HG03159 (cell line): ENCODE measurements at regions not wholly inside any gene's neighbourhood (a gene's known extent, or its start where the extent isn't known, plus 50 kb on each side); places are given as distances from the start of the nearest gene placed in this dataset.

Experiments used
- ATAC-seq: cut with Tn5 transposase; IDR thresholded peaks from one replicate; pipeline ENCODE4 v1.9.1; 2021; ENCODE audit warnings: mild to moderate bottlenecking, moderate library complexity; ENCODE audit not compliant: unreplicated experiment

DNA sequence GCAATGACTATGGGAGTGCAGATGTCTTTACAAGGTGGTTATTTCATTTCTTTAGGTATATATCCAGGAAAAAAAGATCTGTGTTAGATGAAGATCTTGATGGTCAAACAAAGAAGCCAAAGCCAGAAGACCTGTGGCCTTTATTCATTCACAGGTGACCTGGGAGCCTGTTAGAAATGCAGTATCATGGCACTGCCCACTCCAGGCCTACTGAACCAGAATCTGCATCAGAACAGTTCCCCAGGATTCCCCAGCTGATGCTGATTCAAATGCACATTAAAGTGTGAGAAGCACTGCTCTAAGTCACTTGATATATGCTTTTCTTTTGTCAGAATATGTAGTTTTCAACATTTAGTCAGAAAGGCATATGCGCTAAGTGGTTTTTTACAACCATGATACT lies 251.1 kb downstream of the IPMK start:
- no peak for ATAC-seq

DNA sequence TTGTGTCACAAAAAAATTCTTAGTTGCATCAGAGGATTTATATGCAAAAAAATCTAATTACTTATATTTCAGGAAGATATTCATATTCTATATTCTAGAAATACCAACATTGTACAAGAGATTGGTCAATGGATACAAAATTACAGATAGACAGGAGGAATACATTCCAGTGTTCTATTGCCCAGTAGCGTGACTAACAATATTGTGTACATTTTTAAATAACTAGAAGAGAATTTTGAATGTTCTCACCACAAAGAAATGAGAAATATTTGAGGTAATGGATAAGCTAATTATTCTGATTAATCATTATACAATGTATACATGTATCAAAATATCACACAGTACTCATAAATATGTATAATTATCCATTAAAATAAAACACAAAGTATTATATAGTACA lies 253.3 kb downstream of the IPMK start:
- ATAC-seq, result no peak

DNA sequence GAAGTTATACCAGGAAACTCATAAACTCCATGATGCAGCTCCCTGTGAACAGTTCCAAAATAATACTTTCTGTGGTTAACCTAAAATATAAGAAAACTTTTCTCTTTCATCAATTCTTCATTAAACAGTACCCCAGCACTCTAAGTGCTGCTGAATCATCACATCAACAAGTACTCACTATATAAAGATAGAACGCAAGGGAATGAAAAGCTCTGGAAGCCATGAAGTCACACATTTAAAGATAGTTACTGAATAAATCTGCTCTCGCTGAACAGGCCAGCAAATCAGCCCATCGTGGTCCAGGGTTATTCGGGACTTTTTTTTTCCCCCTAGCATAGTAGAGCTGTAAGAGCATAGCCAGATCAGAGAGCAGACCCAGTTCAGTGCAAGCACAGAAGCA lies 254.3 kb downstream of the IPMK start:
- no peak for ATAC-seq

- ATAC-seq, result no peak
Measured at GRCh38 chr10:58010073-58010702, 257.5 kb downstream of the IPMK start.

DNA sequence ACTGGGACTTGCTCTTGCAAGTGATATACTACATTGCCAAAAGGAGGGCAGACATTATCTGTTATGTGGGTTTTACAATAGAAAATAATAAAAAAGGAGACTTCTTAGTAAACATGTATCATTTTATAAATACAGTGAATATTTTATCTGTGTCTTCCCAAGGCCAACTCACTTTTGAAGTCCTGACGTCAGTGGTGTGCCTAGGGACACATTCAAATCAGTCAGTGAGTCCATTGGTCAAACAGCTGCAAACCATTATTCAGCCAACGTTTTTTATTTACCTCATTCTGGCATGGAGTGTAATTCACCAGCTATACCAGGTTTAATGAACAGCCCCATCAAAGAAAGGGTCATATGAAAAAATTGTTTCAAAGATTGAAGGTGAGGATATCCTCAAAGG lies 263.7 kb downstream of the IPMK start:
- ATAC-seq, result no peak

DNA sequence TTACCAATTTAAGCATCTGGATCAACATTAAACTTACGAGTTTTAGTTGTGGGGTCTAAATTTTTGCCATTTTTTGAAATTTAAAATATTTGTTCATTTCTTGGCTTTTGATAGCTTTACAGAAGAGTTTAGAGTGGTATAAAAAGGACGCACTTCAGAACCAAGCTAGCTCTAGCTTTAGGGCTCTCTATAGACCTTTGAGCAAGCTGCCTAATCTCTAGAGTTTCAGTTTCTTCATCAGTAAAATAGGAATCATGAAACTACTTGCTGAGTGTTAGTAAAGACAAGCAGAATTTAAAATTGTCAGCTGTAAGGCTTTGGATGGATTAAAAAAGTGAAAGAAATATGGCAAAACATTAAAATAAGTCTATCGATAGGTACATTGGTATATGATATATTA lies 266.5 kb downstream of the IPMK start:
- ATAC-seq, result no peak

GRCh38 chr10:57996536-57996935 lies 271.2 kb downstream of the IPMK start:
- no peak for ATAC-seq

GRCh38 chr10:57993302-57993701 lies 274.4 kb downstream of the IPMK start:
- no peak for ATAC-seq

DNA sequence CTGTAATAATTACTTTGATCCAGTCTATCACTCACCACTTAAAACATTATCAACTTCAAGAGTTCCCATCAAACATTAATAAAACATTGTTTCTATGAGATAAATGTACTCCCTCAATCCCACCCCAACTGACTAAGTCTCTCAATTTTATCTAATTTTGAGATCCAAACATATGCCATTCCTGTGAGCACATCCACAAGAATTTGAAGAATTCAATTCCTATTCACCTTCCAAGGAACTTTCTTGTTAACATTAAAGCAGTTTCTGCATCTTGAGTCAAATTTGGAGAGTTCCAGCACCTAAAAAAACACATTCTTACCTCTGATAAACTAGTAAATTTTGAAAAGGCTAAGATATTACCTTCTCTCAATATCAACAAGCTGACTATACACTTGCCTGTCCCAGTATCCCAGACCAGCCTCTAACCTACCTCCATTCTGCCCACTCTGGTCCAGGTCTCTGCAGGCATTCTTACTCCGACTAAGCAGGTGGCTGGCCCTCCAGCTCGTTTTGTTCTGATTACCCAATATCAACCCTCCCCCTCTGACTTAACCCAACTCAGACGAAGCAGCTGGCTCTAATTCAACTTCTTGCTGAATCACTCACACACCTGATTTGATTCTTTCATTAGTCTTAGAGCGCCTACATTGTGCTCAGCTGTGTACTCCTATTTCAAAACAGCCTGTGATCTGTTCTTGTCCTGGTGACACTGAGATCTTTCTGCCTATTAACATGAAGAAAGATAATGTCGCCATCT lies 275.2 kb downstream of the IPMK start:
- no peak for ATAC-seq

GRCh38 chr10:57988964-57989363 lies 278.7 kb downstream of the IPMK start:
- no peak for ATAC-seq

GRCh38 chr10:57987055-57987721 lies 280.5 kb downstream of the IPMK start:
- ATAC-seq, result no peak

- no peak for ATAC-seq
Measured at GRCh38 chr10:57986422-57986821, 281.3 kb downstream of the IPMK start.

DNA sequence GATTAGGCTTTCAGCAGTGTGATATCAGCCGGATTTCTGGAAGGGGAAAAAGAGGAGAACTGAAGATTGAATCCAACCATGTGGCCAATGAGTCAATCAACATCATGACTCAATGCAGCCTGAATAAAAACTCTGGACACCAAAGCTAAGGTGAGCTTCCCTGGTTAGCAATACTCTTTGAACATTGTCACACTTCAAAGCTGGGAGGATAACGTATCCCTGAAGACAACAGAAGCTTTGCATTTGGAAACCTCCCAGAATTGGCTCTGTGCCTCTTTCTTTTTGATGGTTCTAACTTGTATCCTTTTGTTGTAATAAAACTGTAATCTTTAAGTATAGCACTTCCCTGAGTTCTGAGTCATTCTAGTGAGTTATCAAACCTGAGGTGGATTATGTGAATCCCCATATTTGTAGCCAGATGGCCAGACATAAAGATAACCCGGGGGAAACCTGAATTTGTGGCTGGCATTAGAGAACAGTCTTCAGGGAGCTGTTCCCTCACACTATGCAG lies 284.4 kb downstream of the IPMK start:
- no peak for ATAC-seq

GRCh38 chr10:57982091-57982490 lies 285.6 kb downstream of the IPMK start:
- ATAC-seq, result no peak

DNA sequence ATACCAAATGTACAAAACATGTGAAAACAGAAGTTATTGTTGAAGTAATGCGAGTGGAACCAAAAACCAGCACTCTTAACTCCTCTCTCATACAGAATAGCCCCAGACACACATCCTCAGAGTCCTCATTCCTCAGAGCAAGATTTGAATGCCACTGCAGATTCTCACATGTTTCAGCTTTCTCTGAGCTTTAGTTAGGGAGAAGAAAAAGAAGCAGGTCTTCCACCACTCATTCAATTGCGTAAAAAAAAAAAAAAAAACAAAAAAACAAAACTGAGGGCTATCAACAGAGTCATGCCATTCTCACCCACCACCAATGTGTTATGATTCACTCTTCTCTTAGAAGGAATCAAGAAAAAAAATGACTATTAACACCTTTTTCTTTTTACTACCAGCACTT lies 287.7 kb downstream of the IPMK start:
- ATAC-seq, result no peak

DNA sequence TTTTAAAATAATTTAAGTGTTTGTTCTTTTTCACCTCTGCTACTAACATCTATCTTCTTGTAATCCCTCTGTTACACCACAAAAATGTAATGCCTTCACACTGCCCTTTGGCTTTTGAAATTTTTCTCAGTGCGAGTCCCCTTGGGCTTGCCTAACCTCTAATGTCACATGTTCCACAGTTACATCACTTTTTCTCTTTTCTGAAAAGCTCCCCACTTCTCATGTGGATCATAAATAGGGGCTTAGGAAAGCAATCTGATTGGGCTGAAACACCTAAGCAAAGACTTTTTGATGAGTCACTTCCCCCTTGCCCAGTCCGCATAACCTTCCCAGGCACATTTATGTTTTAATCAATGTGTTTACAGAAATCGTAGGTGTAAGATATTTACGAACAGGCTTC lies 288.2 kb downstream of the IPMK start:
- no peak for ATAC-seq

DNA sequence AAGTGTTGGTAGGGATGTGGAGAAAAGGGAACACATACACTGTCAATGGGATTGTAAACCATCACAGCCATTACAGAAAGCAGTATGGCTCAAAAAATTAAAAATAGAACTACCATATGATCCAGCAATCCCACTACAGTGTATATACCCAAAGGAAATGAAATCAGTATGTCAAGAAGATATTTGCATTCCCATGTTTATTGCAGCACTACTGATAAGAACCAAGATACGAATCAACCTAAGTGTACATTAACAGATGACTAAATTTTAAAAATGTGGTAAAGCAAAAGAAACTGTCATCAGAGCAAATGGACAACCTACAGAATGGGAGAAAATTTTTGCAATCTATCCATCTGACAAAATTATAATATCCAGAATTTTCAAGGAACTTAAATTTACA lies 290.4 kb downstream of the IPMK start:
- no peak for ATAC-seq

DNA sequence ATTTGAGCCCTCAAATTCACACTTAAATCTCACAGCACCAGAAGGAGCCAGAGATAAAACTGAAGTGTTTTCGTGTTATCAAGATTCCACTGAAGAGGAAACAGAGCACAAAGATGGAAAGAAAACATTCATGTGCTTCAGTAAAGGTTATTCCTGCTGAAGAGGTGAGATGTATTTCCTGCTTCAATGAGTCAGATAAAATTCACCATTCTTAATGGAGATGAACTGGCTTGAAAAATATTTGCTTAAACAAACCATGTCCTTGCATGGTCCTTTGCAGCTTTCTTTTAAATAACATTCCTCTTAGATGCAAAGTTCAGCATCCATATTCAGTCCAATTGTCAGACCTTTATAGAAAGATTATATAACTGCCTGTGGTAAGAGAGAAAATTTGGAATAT lies 294.2 kb downstream of the IPMK start:
- ATAC-seq, result no peak

DNA sequence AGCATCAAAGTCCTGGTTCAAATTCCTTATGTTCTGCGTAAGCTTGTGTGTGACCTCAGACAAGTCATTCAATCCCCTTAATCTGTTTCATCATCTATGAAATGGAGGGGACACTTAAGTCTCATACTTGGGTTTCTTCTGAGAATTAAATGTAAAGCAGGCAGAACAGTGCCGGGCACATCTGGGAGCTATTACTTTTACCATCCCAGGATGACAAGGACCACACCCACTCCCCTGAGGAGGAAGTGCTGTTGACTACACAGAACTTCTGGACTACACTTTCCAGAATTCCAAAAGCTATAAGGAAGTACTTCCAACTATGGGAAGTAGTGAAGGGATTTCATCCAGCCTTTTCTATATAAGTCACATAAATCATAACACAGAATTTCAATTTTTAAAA lies 294.9 kb downstream of the IPMK start:
- ATAC-seq, result no peak

- ATAC-seq, result no peak
Measured at GRCh38 chr10:57968328-57969016, 299.2 kb downstream of the IPMK start.

DNA sequence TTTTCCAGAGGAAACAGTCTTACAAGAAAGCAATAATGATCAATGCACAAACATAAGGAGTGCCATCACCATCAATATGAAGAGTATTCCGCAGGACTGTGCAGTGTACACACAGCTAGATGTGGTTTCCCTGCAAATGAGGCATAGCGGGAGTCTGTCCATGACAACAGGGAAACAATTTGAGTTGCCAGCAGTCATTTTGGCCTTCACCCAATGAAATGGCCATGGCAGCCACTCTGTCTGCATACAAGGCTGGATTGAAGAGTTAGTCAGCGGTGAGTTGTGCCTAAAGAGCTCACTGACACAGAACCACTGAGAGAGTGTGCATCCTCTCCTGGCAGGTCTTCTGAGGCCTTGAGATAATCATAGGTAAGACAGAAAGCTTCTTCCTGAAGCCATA lies 303.3 kb downstream of the IPMK start:
- no peak for ATAC-seq
